HEK293 (cell line): ENCODE measurements at regions not wholly inside any gene's neighbourhood (a gene's known extent, or its start where the extent isn't known, plus 50 kb on each side); places are given as distances from the start of the nearest gene placed in this dataset.

Experiments
- CTCF ChIA-PET: fragments of 350-600 bp; formaldehyde crosslinking; extraction: SDS; loops from one replicate; lab custom pipeline; 2021; ENCODE audit warnings: antibody characterized with exemption; lab: Yijun Ruan, JAX
- POLR2A ChIA-PET: fragments of 300-600 bp; formaldehyde crosslinking; extraction: SDS; loops from one replicate; lab custom pipeline; 2020; ENCODE audit warnings: antibody characterized with exemption, inconsistent platforms; lab: Yijun Ruan, JAX
- H3K27ac ChIP-seq: fragments of 200-500 bp; sonication (Bioruptor generic); 2 replicates; pipeline ENCODE4 v1.5.1; 2014; ENCODE audit warnings: low read depth, low read length, control low read depth, inconsistent platforms; ENCODE audit errors: extremely low read depth
- H3K36me3 ChIP-seq, 2 experiments: fragments of 200-500 bp in 1 of 2; sonication (Bioruptor generic) in 1 of 2; 1 replicate in 1 of 2; 2 replicates in 1 of 2; pipeline ENCODE4 v1.5.1; 2014 to 2017; ENCODE audit warnings: inconsistent platforms in 2 of 2, low read length in 2 of 2; ENCODE audit not compliant: control insufficient read depth in 2 of 2, insufficient read depth in 1 of 2
- H3K4me1 ChIP-seq: fragments of 200-500 bp; sonication (Bioruptor generic); 2 replicates; pipeline ENCODE4 v1.5.1; 2014; ENCODE audit warnings: mild to moderate bottlenecking, low read length, inconsistent platforms; ENCODE audit not compliant: control insufficient read depth, insufficient read depth
- H3K4me3 ChIP-seq: 2 replicates; pipeline ENCODE4 v1.5.1; 2011; ENCODE audit warnings: low read depth, mild to moderate bottlenecking, control low read depth, low read length, moderate library complexity
- H3K9me3 ChIP-seq: fragments of 200-500 bp; sonication (Bioruptor generic); 2 replicates; pipeline ENCODE4 v1.5.1; 2014; ENCODE audit warnings: low read depth, low read length, inconsistent platforms; ENCODE audit not compliant: control insufficient read depth, insufficient read depth
- MEIS1 ChIP-seq: sonication (generic); formaldehyde crosslinking; IDR thresholded peaks from 2 replicates; pipeline ENCODE4 v1.8.1; 2022; ENCODE audit warnings: missing genetic modification reagents, mild to moderate bottlenecking, borderline replicate concordance
- ZBTB20 ChIP-seq: fragments of 450-650 bp; formaldehyde crosslinking; IDR thresholded peaks from 2 replicates; pipeline ENCODE4 v1.5.1; 2016; ENCODE audit warnings: missing biosample characterization, missing genetic modification characterization
- ZFP69B ChIP-seq: fragments of 450-650 bp; formaldehyde crosslinking; IDR thresholded peaks from 2 replicates; pipeline ENCODE4 v1.5.1; 2016; ENCODE audit warnings: missing biosample characterization, missing genetic modification characterization
- ZNF157 ChIP-seq: fragments of 450-650 bp; formaldehyde crosslinking; IDR thresholded peaks from 2 replicates; pipeline ENCODE4 v1.5.1; 2016; ENCODE audit warnings: missing biosample characterization, missing genetic modification characterization
- ZNF174 ChIP-seq: fragments of 450-650 bp; formaldehyde crosslinking; IDR thresholded peaks from 2 replicates; pipeline ENCODE4 v1.5.0; 2017; ENCODE audit warnings: missing biosample characterization, mild to moderate bottlenecking, missing genetic modification characterization
- ZNF248 ChIP-seq: fragments of 450-650 bp; formaldehyde crosslinking; IDR thresholded peaks from 2 replicates; pipeline ENCODE4 v1.5.1; 2017; ENCODE audit warnings: missing biosample characterization, missing genetic modification characterization
- ZNF530 ChIP-seq: fragments of 450-650 bp; formaldehyde crosslinking; IDR thresholded peaks from 2 replicates; pipeline ENCODE4 v1.5.1; 2016; ENCODE audit warnings: low read depth, missing biosample characterization, missing genetic modification characterization
- ZNF549 ChIP-seq: fragments of 450-650 bp; IDR thresholded peaks from 2 replicates; pipeline ENCODE4 v1.5.1; 2018; ENCODE audit warnings: missing biosample characterization, missing genetic modification characterization, mild to moderate bottlenecking, inconsistent platforms, moderate library complexity
- ZNF558 ChIP-seq: fragments of 450-650 bp; formaldehyde crosslinking; IDR thresholded peaks from 2 replicates; pipeline ENCODE4 v1.5.1; 2016; ENCODE audit warnings: missing biosample characterization, missing genetic modification characterization
- ZNF610 ChIP-seq: fragments of 450-650 bp; formaldehyde crosslinking; IDR thresholded peaks from 2 replicates; pipeline ENCODE4 v1.5.1; 2016; ENCODE audit warnings: missing biosample characterization, missing genetic modification characterization, borderline replicate concordance
- ZNF830 ChIP-seq: fragments of 450-650 bp; IDR thresholded peaks from 2 replicates; pipeline ENCODE4 v1.5.0; 2018; ENCODE audit warnings: missing biosample characterization, missing genetic modification characterization, low read depth, mild to moderate bottlenecking, moderate library complexity
- TF ChIP-seq, protein P1 (sequence below): fragments of 450-650 bp; formaldehyde crosslinking; IDR thresholded peaks from 2 replicates; pipeline ENCODE4 v1.5.0; 2017; ENCODE audit warnings: missing biosample characterization, missing genetic modification characterization, borderline replicate concordance
- TF ChIP-seq, protein P2 (sequence below): fragments of 450-650 bp; formaldehyde crosslinking; IDR thresholded peaks from 2 replicates; pipeline ENCODE4 v1.5.1; 2016; ENCODE audit warnings: missing biosample characterization, missing genetic modification characterization
- TF ChIP-seq, protein P3 (sequence below): sonication (generic); formaldehyde crosslinking; IDR thresholded peaks from 2 replicates; pipeline ENCODE4 v1.8.1; 2022; ENCODE audit warnings: mild to moderate bottlenecking, moderate library complexity, missing genetic modification reagents
- TF ChIP-seq, protein P4 (sequence below): fragments of 450-650 bp; formaldehyde crosslinking; IDR thresholded peaks from 2 replicates; pipeline ENCODE4 v1.5.1; 2016; ENCODE audit warnings: missing biosample characterization, missing genetic modification characterization

DNA sequence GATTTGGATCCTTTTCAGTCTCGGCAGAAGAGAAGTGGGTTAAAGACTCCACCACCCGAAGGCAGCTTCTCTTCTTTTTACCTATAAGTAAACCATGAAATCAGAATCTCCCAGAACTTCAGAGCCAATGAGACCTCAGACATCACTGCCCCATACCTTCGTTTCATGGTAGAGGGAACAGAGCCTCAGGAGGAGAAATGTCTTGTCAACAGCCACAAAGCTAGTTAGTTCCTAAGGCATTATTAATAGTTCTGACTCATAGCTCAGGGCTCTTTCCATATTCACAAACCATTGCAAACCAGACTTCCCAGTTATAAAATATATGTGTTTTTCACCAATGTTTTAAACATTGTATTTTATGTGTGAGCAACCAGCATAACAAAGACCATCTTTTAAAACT, 118.7 kb upstream of the RIPOR2 start (continued):
- TF ChIP-seq, protein P1, sequence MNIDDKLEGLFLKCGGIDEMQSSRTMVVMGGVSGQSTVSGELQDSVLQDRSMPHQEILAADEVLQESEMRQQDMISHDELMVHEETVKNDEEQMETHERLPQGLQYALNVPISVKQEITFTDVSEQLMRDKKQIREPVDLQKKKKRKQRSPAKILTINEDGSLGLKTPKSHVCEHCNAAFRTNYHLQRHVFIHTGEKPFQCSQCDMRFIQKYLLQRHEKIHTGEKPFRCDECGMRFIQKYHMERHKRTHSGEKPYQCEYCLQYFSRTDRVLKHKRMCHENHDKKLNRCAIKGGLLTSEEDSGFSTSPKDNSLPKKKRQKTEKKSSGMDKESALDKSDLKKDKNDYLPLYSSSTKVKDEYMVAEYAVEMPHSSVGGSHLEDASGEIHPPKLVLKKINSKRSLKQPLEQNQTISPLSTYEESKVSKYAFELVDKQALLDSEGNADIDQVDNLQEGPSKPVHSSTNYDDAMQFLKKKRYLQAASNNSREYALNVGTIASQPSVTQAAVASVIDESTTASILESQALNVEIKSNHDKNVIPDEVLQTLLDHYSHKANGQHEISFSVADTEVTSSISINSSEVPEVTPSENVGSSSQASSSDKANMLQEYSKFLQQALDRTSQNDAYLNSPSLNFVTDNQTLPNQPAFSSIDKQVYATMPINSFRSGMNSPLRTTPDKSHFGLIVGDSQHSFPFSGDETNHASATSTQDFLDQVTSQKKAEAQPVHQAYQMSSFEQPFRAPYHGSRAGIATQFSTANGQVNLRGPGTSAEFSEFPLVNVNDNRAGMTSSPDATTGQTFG (tag by site-specific recombination), result no peak

DNA sequence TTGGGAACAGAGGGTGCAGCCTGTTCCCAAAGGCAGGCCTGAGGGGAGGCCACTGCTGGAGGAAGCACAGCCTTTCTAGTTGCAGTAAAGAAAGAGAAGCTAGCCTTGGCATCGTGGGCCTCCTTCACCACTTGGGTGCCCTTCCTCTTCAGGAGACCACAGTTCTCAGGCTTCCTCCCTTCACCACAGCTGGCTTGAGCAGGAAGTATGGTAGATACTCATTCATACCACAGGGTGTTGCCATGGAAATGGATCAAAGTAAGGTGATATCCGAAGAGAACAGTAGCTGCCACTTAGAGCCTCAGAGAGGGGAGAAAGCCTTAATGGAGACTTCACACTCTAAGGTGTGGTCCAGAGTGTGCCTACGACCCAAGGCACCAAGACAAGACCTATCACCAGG, 120.4 kb upstream of the RIPOR2 start:
- CTCF ChIA-PET, result interaction anchor here (0.6 to 1.2 kb wide), 2 partner anchors 14 to 99 kb away, joined by 3 to 4 read pairs; no protein-coding TSS in a partner anchor
- no peak overlapping the region for H3K4me3 ChIP-seq
- no peak overlapping the region for H3K27ac ChIP-seq
- no peaks in the 10 kb centered on the region for H3K9me3 ChIP-seq
- POLR2A ChIA-PET, result no interaction called here
- no peaks in the 10 kb centered on the region for H3K36me3 ChIP-seq
- no peak for TF ChIP-seq ZNF830 (tag by site-specific recombination)
- TF ChIP-seq ZNF174 (tag by site-specific recombination), result no peak
- TF ChIP-seq ZBTB20, result no peak
- TF ChIP-seq, protein P2, sequence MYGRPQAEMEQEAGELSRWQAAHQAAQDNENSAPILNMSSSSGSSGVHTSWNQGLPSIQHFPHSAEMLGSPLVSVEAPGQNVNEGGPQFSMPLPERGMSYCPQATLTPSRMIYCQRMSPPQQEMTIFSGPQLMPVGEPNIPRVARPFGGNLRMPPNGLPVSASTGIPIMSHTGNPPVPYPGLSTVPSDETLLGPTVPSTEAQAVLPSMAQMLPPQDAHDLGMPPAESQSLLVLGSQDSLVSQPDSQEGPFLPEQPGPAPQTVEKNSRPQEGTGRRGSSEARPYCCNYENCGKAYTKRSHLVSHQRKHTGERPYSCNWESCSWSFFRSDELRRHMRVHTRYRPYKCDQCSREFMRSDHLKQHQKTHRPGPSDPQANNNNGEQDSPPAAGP (tag by site-specific recombination), result no peak
- TF ChIP-seq ZNF558 (tag by site-specific recombination), result no peak
- TF ChIP-seq ZNF530 (tag by site-specific recombination), result no peak
- no peak for TF ChIP-seq ZNF610
- H3K4me1 ChIP-seq, result no peaks in the 10 kb centered on the region; the same call in 1 of the 2 replicates

DNA sequence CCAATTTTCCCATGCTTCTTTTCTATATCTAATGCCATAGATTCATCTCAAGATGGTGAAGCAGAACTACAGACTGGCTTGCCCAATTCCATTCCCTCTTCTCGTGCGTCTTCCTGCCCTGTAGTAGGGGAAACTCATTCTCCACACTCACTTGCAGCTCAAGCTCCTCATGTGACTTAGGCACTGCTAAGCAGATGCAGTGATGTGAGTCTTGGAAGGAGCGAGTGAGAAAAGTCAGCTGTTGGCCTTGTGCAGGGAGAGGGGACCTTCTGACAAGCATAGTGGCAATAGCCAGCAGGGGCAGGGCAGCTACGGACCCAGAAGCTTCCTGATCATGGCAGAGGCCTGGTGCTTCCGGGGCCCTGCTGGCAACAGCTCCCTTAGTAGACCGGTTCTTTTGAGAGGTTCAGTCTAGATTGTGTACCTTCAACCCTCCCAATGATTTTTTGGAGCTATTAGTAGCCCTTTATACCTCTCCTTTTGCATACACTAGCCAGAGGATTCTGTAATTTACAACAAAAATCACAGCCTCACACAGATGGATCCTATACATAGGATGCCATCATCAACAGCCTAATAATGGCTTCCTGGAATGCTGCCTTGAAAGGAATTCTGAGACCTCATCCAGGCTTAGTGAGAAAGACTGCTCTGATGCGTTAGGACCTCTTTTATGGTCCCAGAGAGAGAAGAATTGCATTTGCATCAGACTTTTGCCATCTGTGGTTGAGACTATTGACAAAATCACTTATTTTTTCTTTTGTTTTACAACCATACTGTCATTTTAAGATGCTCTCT, 121.5 kb upstream of the RIPOR2 start:
- Histone ChIP-seq H3K4me1 (no peaks in the 10 kb centered on the region), H3K9me3 (no peaks in the 10 kb centered on the region), H3K27ac (no peak overlapping the region), H3K4me3 (no peak overlapping the region), H3K36me3 (no peaks in the 10 kb centered on the region)
- TF ChIP-seq ZNF549 (tag by site-specific recombination) (no peak), ZNF157 (tag by site-specific recombination) (no peak), MEIS1 (CRISPR knock-in tag) (no peak), ZNF248 (tag by site-specific recombination) (no peak), ZFP69B (tag by site-specific recombination) (no peak), ZNF610 (no peak)
- TF ChIP-seq, protein P3, sequence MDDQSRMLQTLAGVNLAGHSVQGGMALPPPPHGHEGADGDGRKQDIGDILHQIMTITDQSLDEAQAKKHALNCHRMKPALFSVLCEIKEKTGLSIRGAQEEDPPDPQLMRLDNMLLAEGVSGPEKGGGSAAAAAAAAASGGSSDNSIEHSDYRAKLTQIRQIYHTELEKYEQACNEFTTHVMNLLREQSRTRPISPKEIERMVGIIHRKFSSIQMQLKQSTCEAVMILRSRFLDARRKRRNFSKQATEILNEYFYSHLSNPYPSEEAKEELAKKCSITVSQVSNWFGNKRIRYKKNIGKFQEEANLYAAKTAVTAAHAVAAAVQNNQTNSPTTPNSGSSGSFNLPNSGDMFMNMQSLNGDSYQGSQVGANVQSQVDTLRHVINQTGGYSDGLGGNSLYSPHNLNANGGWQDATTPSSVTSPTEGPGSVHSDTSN (CRISPR knock-in tag), result no peak
- POLR2A ChIA-PET, result no interaction called here
- CTCF ChIA-PET, result interaction anchor here (1.0 kb wide), 1 partner anchor 66 kb away, joined by 4 read pairs; no protein-coding TSS in a partner anchor

DNA sequence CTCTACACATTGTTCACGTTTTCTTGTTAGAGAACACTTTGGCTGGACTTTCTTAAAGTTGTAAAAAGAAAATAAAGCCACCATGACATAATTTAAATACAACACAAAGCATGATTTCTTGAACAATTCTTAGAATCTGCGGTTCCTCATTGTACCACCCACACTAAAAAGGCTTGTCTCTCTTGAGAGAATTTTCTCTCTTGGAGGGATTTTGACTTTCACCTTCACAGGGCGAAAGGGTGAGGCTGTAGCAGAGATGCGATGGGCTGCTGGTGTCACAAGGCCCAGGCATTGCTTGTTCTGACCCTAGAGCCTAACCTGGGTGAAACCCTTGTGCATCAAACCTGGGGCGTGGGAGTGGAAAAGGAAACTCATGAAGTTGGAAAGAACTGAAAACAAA, 122.7 kb upstream of the RIPOR2 start:
- POLR2A ChIA-PET, result no interaction called here
- no peaks in the 10 kb centered on the region for H3K36me3 ChIP-seq
- H3K9me3 ChIP-seq, result no peaks in the 10 kb centered on the region
- no peak overlapping the region for H3K27ac ChIP-seq
- no peak overlapping the region for H3K4me3 ChIP-seq
- no peaks in the 10 kb centered on the region for H3K4me1 ChIP-seq
- CTCF ChIA-PET, result no interaction called here
- TF ChIP-seq, protein P4, sequence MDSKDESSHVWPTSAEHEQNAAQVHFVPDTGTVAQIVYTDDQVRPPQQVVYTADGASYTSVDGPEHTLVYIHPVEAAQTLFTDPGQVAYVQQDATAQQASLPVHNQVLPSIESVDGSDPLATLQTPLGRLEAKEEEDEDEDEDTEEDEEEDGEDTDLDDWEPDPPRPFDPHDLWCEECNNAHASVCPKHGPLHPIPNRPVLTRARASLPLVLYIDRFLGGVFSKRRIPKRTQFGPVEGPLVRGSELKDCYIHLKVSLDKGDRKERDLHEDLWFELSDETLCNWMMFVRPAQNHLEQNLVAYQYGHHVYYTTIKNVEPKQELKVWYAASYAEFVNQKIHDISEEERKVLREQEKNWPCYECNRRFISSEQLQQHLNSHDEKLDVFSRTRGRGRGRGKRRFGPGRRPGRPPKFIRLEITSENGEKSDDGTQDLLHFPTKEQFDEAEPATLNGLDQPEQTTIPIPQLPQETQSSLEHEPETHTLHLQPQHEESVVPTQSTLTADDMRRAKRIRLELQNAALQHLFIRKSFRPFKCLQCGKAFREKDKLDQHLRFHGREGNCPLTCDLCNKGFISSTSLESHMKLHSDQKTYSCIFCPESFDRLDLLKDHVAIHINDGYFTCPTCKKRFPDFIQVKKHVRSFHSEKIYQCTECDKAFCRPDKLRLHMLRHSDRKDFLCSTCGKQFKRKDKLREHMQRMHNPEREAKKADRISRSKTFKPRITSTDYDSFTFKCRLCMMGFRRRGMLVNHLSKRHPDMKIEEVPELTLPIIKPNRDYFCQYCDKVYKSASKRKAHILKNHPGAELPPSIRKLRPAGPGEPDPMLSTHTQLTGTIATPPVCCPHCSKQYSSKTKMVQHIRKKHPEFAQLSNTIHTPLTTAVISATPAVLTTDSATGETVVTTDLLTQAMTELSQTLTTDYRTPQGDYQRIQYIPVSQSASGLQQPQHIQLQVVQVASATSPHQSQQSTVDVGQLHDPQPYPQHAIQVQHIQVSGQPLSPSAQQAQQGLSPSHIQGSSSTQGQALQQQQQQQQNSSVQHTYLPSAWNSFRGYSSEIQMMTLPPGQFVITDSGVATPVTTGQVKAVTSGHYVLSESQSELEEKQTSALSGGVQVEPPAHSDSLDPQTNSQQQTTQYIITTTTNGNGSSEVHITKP (tag by site-specific recombination), result no peak
